ENCODE measurements at regions not wholly inside any gene's neighbourhood (a gene's known extent, or its start where the extent isn't known, plus 50 kb on each side); places are given as distances from the start of the nearest gene placed in this dataset.

DNA sequence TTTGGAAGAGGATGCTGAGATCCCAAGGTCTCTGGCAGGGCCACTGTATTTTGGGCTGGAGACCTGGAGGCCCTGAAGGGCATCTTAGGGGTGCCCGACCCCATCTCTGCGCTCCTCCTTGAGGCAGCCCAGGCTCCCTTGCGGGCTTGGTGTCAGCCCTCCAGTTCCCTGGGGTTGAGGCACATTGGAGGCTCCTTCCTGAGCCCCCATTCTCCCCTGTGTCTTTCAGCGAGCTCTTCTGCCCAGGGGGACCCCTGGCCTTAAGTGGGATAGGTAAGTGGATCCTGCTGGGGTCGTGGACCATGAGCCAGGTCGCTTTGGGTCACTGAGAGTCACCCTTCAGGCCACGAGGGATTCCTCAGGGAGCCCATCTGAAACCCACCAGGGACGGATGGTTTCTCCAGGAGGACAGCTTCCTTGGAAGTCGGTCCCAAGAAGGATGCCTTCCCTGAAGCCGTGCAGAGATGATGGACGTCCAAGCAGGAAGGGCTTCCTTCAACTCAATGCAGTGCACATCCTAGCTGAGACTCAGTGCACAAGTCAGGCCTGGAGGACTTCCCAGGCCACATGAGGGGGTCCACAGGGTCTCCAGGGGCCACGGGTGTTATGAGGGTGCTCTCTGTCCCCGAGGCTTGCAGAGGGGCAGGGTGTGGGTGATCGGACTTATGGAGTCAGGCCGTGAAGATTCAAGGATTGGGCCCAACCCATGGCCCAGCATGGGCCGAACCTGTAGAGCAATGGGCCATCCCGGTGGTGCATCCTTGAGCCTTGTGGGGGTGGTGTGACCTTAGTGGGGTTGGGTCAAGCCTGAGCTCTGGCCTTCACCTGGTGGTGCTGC, 224.3 kb downstream of the SNRPN start:
- Mint-ChIP-seq H3K36me3 (ENCODE audit: low read depth) (peaks cover 9% of the 10 kb centered on the region), H3K4me3 (no peak overlapping the region), H3K4me1 (ENCODE audit: low read depth) (no peaks in the 10 kb centered on the region), H3K27ac (no peak overlapping the region), H3K9me3 (peaks cover 64% of the 10 kb centered on the region), H3K27me3 (ENCODE audit: insufficient read depth) (no peaks in the 10 kb centered on the region; the same call in 1 of the 2 replicates)
- TF ChIP-seq, protein P1, sequence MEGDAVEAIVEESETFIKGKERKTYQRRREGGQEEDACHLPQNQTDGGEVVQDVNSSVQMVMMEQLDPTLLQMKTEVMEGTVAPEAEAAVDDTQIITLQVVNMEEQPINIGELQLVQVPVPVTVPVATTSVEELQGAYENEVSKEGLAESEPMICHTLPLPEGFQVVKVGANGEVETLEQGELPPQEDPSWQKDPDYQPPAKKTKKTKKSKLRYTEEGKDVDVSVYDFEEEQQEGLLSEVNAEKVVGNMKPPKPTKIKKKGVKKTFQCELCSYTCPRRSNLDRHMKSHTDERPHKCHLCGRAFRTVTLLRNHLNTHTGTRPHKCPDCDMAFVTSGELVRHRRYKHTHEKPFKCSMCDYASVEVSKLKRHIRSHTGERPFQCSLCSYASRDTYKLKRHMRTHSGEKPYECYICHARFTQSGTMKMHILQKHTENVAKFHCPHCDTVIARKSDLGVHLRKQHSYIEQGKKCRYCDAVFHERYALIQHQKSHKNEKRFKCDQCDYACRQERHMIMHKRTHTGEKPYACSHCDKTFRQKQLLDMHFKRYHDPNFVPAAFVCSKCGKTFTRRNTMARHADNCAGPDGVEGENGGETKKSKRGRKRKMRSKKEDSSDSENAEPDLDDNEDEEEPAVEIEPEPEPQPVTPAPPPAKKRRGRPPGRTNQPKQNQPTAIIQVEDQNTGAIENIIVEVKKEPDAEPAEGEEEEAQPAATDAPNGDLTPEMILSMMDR (IDR thresholded peaks at IDR 0.05) = no peak
- no peak for DNase-seq

DNA sequence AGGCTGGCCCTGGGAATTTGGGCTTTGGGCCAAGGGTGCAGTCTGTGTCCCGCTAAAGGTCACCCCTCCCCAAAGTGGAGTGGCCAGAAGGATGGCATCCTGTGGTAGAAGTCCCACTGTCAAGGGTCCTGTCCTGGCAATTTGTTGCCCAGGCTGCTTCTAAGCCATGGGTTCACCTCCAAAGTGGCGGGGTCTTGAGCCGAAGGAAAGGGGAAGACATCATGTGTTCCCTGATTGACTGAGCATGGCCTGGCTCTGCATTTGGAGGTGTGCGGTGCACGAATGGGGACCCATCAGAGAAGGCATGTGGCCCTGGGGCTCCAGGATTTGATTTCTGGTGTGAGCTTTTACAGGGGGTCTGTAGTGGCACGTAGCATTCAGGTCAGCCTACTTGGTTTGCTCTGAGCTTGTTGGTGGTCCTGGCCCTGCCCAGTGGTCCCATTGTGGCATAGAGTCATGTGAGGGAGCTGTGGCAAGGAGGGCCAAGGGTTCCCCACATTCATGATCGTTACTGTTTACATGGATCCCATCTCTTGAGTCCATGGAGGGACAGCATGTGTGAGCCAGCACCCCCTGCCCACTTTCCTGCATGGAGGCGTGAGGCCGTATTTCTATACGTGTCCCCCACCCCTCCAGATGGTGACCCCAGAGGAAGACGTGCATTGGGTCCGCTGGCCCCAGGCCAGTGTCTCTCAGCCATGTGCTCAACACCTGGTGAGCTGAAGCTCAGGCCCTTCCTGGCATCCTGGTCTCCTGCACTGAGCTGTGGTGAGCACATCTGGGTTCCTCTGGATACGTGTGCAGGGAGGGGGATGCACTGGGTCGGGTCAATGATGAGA, 225.1 kb downstream of the SNRPN start:
- no peak overlapping the region for H3K27ac Mint-ChIP-seq
- no peak for DNase-seq
- no peak overlapping the region for H3K4me3 Mint-ChIP-seq
- peaks cover 1% of the 10 kb centered on the region for H3K36me3 Mint-ChIP-seq (ENCODE audit: low read depth)
- TF ChIP-seq, protein P1 (IDR thresholded peaks at IDR 0.05) = no peak
- no peaks in the 10 kb centered on the region; the same call in 1 of the 2 replicates for H3K27me3 Mint-ChIP-seq (ENCODE audit: insufficient read depth)
- peaks cover 56% of the 10 kb centered on the region for H3K9me3 Mint-ChIP-seq
- no peaks in the 10 kb centered on the region for H3K4me1 Mint-ChIP-seq (ENCODE audit: low read depth)

DNA sequence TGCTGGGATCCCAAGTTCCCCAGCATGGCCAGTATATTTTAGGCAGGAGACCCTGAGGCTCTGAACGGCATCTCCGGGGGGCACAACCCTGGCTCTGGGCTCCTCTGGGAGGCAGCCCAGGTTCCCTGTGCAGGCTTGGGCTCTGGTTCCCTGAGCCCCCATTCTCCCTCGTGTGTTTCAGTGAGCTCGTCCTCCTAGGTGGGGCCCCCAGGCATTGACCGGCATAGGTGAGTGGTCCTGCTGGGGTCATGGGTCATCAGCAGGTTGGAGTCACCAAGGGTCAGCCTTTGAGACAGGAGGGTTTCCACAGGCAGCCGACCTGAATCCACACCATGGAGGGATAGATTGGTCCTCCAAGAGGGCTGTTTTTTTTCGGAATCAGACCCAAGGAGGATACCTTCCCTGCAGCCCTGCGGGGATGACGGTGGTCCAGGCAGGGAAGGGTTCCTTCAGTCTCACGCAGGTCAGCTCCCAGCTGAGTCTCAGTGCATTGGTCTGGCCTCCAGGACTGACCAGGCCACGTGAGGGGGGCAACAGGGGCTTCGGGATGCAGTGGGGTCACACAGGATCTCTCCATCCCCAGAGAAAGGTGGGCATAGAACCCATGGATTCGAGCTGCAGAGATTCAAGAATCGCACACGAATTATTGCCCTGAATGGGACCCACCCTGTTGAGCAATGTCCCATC, 226.0 kb downstream of the SNRPN start:
- H3K36me3 Mint-ChIP-seq (ENCODE audit: low read depth) = no peaks in the 10 kb centered on the region; the same call in 1 of the 2 replicates
- no peak overlapping the region for H3K27ac Mint-ChIP-seq
- H3K4me1 Mint-ChIP-seq (ENCODE audit: low read depth) = no peaks in the 10 kb centered on the region
- no peaks in the 10 kb centered on the region; the same call in 1 of the 2 replicates for H3K27me3 Mint-ChIP-seq (ENCODE audit: insufficient read depth)
- TF ChIP-seq, protein P1 (IDR thresholded peaks at IDR 0.05) = no peak
- peaks cover 54% of the 10 kb centered on the region for H3K9me3 Mint-ChIP-seq
- DNase-seq = no peak
- H3K4me3 Mint-ChIP-seq = no peak overlapping the region

DNA sequence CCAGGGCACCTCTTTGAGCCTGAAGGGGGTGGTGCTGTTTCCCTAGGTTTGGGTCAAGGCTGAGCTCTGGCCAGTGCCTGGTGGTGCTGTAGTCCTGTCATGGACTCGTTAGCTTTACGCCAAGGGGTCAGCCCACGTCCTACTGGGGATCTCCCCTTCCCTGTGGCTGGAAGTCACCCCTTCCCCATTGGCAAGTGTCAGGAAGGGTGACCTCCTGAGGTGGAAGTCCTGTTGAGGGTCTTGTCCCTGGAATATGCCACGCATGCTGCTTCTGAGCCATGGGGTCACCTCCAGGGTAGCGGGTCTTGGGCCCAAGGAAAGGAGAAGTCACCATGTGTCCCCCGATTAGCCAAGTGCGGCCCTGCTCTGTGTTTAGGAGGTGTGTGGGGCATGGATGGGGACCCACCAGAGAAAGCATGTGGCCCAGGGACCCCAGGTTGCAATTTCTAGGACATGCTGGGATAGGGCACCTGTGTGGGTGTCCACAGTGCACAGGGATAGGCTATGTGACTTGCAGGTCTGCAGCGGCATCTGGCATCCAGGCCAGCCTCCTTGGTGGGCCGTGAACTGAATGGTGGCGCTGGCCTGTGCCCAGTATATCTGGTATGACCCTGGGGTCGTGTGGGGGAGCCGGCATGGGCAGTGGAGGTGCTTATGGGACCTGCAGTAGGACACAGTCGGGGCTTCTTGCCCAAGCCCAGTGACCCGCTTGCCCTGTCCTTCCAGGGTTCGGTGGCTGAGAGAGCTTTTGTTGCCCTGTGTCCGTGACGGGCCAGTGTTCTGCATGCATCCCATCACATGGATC, 226.7 kb downstream of the SNRPN start:
- Mint-ChIP-seq H3K27me3 (ENCODE audit: insufficient read depth) (peaks cover 1% of the 10 kb centered on the region; the same call in 1 of the 2 replicates), H3K4me3 (no peak overlapping the region), H3K36me3 (ENCODE audit: low read depth) (no peaks in the 10 kb centered on the region; the same call in 1 of the 2 replicates), H3K27ac (no peak overlapping the region), H3K4me1 (ENCODE audit: low read depth) (no peaks in the 10 kb centered on the region), H3K9me3 (peaks cover 52% of the 10 kb centered on the region)
- TF ChIP-seq, protein P1 (IDR thresholded peaks at IDR 0.05) = no peak
- DNase-seq = no peak

DNA sequence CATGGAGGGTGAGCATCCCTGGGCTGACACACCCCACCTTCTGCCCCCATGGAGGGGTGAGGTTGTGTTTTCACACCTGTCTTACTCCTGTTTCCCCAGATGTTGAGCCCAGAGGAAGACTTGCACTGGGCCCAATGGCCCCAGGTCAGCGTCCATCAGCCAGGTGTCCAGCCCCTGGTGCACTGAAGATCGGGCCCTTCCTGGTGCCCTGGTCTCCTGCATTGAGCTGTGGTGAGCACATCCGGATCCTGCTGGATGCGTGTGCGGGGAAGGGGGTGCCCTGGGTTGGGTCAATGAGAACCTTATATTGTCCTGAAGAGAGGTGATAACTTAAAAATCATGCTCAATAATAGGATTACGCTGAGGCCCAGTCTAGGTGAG, 227.3 kb downstream of the SNRPN start:
- DNase-seq = no peak
- no peaks in the 10 kb centered on the region; the same call in 1 of the 2 replicates for H3K36me3 Mint-ChIP-seq (ENCODE audit: low read depth)
- H3K4me3 Mint-ChIP-seq = no peak overlapping the region
- H3K27ac Mint-ChIP-seq = no peak overlapping the region
- peaks cover 4% of the 10 kb centered on the region; the same call in 1 of the 2 replicates for H3K27me3 Mint-ChIP-seq (ENCODE audit: insufficient read depth)
- TF ChIP-seq, protein P1 (IDR thresholded peaks at IDR 0.05) = no peak
- H3K9me3 Mint-ChIP-seq = peaks cover 53% of the 10 kb centered on the region
- no peaks in the 10 kb centered on the region for H3K4me1 Mint-ChIP-seq (ENCODE audit: low read depth)
